Neural cell (in vitro differentiated cells): ENCODE measurements at regions not wholly inside any gene's neighbourhood (a gene's known extent, or its start where the extent isn't known, plus 50 kb on each side); places are given as distances from the start of the nearest gene placed in this dataset.

Experiments
- CTCF ChIP-seq: fragments of 450-650 bp; IDR thresholded peaks from 2 replicates; pipeline ENCODE4 v1.5.1; 2014; ENCODE audit warnings: antibody characterized with exemption, mild to moderate bottlenecking, moderate library complexity; ENCODE audit not compliant: poor library complexity, severe bottlenecking
- EZH2 ChIP-seq: fragments of 200-600, 300-800 bp; shearing (Covaris generic), sonication (generic); IDR thresholded peaks from 2 replicates; pipeline ENCODE4 v1.6.1; 2014; ENCODE audit warnings: antibody characterized with exemption, low read length, borderline replicate concordance, mild to moderate bottlenecking; ENCODE audit not compliant: insufficient read depth, poor library complexity, severe bottlenecking
- POLR2AphosphoS5 ChIP-seq: IDR thresholded peaks from 2 replicates; pipeline ENCODE4 v1.6.1; 2012
- RAD21 ChIP-seq: fragments of 450-650 bp; conservative IDR thresholded peaks from 2 replicates; pipeline ENCODE4 v1.6.1; 2014; ENCODE audit warnings: antibody characterized with exemption, mild to moderate bottlenecking, moderate library complexity
- REST ChIP-seq: IDR thresholded peaks from 2 replicates; pipeline ENCODE4 v1.6.1; 2012; ENCODE audit warnings: borderline replicate concordance
- TAF1 ChIP-seq: IDR thresholded peaks from 2 replicates; pipeline ENCODE4 v1.6.1; 2012; ENCODE audit warnings: low read depth

DNA sequence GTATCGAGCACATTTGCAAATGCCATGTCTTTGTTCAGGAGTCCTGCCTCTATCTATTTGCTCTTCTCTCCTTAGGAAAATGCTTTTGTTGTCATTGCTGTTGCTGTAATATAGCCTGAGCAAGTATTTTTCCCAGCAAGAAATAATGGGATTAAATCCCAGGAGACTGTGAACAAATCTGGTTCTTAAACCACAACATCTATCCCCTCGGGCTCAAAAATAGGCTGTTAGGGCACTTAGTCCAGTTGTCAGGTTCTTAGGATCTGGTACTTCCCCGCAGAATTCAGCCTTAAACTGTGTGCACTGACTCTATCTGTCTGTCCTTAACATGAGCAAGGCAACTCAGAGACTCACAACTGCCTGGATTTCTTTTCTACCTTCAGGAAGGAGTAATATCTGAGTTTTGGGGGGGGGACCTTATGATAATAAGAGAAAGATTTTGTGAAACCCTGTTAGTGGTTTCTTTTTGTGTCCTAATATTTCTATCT lies 437.5 kb downstream of the HTR1B start:
- TF ChIP-seq TAF1 = no peak
- TF ChIP-seq CTCF = no peak
- no peak for TF ChIP-seq REST
- no peak for TF ChIP-seq POLR2AphosphoS5
- no peak for TF ChIP-seq EZH2
- no peak for TF ChIP-seq RAD21
